GM23248 (cell line): ENCODE measurements at regions not wholly inside any gene's neighbourhood (a gene's known extent, or its start where the extent isn't known, plus 50 kb on each side); places are given as distances from the start of the nearest gene placed in this dataset.

Experiments
- EZH2 ChIP-seq: fragments of 200-600 bp; sonication (generic); IDR thresholded peaks from 2 replicates; pipeline ENCODE4 v1.6.1; 2018; ENCODE audit warnings: antibody characterized with exemption, mild to moderate bottlenecking; ENCODE audit not compliant: insufficient read depth, poor library complexity, severe bottlenecking
- EZH2phosphoT487 ChIP-seq: fragments of 200-600 bp; sonication (generic); IDR thresholded peaks from 2 replicates; pipeline ENCODE4 v1.6.1; 2018; ENCODE audit warnings: antibody characterized with exemption, moderate library complexity, mild to moderate bottlenecking, low read depth; ENCODE audit not compliant: insufficient read depth

- TF ChIP-seq EZH2 (no peak), EZH2phosphoT487 (no peak)
These were observed 363.2 kb upstream of the SMC2 start for GRCh38 chr9:103730866-103731265.
